Suppressor macrophage treated with lipopolysaccharide for 1 hour (primary cell): ENCODE measurements at regions not wholly inside any gene's neighbourhood (a gene's known extent, or its start where the extent isn't known, plus 50 kb on each side); places are given as distances from the start of the nearest gene placed in this dataset.

ENCODE experiments used
- DNase-seq, 3 donors: peaks; one replicate each; pipeline ENCODE4 v3.0.0-alpha.2; 2020 to 2022

DNA sequence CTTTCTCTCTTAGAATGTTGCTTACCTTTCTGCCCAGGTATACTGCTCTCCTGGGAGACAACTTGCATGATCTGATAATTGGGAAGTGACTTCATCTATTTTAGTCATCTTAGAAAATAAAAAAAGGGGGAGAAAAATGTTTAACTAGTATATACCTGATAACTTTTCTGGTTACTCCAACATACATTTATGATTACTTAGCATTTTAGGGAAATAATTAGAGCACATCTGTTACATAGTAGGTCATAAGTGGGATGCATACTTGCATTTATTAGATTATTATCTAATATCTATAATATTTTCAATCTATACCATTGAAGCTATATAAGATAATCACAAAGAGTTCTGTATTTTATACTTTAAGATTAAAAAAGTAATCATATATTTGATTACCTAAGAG lies 193.9 kb upstream of the EYS start:
- no peak for DNase-seq

DNA sequence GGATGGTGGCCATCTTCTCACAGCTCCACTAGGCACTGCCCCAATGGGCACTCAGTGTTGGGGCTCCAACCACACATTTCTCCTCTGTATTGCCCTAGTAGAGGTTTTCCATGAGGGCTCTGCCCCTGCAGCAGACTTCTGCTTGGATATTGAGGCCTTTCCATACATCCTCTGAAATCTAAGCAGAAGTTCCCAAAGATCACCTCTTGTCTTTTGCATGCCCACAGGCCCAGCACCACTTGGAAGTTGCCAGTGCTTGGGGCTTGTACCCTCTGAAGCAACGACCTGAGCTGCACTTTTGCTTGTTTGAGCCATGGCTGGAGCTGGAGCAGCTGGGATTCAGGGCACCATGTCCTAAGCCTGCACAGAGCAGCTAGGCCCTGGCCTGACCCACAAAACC lies 189.1 kb upstream of the EYS start:
- no peak for DNase-seq

DNA sequence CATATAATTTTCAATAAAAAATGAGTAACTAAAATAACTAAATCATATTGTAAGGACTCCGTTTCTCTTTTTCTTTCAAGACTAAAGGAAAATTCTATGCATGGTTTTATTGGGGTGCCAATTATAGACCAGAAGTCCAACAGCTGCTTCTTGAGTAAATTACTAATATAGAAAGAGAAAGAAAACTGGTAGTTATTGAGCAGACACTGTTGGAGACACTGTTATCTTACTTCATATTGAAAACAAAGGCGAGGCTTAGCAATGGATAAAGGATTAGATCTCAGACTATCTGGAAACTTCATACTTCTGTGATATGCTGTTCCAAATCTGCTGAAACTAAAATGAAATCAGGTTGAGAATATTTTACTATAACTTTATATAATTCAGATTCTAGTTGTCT lies 169.6 kb upstream of the EYS start:
- no peak for DNase-seq

DNA sequence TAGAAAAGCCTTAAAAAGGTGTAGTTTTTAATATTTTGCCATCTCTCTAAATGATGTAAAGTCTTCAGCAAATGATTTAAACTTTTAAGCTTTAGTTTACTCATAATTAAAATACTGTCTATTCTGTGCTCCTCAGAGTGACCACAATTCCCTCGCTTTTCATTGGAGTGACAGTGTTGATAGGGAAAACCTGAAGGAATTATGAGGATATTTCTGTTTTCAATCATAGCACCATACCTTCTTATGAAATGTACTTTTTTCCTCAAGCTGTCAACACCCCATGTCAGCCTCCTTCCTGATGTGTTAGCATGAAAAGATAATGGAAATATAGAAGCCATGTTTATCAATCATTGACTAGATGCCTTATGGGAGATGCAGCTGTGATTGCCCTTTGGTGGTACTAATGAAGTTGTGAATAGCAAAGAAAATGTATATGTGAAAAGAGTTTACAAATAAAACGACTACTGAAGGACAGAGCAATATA lies 145.4 kb upstream of the EYS start:
- DNase-seq = no peak

DNA sequence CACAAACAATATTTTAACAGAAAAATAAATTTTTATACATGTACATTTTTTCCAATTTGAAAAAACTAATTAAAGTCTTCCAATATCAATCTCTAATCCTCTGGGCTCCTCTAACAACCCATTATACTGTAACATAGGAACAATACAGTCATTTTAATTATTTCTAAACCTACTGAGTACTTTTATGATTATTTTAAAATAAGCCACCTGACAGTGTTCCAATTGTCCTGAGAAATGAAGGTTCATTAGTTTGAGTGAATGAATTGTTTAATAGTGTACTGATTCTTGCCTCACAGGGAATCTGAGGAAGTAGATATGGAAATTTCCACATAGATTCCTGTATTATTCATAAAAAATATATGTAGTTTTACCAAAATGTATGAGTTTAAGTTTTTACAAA lies 123.1 kb upstream of the EYS start:
- no peak for DNase-seq

DNA sequence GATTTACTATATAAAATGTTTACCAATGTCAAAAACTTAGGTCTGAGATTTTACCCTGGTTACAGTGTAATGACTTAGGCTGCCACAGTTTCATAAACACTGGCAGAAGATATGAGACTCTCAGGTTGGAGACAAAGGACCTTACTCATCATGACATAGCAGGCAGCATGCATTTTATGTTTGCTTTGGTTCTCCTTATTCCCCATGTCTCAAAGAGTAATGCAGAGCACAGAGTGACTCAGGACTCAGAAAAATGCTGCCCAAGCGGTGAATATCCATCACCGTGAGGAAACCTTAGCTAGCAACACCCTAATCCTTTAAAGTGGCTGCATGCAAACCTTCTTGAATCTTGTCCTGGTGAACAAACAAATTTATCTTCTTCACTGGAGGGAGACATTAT lies 112.1 kb upstream of the EYS start:
- no peak for DNase-seq

DNA sequence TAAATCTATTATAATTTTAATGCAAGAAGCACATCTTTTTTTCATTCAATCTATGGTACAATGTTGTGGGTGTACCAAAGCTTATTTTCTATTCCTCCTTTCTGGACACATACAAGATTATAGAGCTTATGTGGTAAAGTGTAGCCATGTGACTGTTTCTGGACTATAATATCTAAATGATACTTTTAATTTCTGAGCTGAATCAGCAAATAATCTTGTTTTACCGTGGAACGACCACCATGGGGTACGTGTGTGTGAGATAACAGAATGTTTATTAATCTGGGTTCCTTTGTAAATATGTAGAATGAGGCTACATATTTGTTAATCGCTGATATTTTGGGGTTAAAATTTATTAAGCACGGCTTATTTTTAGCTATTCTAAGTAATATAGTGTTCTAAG lies 111.5 kb upstream of the EYS start:
- no peak for DNase-seq

DNA sequence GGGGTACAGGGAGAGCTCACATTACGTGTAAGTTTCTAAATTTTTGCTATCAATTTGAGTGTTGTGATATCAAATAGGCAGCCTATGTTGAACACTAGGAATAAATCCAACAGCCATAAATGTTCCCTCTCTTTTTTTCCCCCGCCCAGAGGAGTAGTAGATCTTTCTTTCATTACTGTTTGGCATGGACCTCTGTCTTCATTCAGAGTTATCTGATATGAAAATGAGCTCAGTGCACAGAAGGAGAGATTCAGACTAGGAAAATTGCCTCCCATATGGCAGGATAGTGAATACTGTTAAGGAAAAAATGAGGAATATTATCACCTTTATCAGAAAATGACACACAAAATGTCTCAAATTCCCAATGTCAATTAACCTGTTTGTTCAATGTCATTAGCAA lies 110.0 kb upstream of the EYS start:
- DNase-seq = no peak

DNA sequence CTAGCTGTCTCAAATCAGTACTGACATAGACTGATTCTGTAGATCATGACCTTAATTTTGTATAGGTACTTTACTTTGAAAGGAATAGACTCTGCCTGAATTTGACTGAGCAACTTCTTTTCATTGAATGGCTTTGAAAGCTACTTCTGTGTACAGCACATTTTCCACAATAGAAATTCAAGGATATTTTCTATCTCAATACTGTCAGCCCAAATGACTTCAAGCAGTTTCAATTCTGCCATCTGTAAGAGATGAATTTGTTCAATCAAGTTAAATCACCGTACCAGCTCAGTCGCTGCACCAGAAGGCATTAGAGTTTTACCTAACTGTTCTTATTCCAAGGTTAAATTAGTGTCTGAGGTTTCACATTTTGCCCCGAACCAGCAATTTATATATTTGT lies 107.0 kb upstream of the EYS start:
- no peak for DNase-seq

DNA sequence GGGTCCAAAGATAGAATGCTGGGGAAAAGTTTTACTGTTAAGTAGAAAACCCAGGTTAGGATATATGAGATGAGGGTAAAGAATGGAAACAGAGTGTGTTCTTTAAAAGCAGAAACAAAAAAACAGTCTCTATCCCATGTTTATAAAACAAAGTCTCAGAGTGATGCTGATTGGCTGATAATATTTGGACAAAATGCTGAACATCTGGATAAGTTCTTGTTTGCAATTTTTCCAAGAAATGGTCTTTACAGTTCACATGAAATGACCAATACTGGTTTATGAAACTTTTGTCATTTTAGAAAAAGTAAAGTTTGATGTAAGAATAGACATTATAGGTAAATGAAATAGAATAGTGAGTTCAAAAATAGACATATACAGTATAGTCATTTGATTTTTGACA lies 96.2 kb upstream of the EYS start:
- no peak for DNase-seq

DNA sequence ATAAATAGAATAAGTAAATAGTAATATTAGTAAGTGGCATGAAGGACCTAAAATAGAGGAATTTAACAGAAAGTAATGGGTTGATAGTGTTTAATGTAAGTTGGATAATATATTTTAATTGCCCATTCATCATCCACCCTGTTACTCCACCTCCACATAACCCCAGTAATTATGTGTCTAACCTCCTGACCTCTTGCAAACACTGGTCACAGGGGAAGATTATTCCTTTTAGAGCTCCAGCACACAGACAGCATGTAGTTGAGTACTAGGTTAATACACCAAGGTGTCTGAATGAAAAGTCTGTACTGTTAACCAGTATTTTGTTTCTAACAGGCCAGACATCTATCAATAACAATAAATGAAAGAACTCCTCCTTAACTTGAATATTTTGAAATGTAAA lies 92.4 kb upstream of the EYS start:
- no peak for DNase-seq

DNA sequence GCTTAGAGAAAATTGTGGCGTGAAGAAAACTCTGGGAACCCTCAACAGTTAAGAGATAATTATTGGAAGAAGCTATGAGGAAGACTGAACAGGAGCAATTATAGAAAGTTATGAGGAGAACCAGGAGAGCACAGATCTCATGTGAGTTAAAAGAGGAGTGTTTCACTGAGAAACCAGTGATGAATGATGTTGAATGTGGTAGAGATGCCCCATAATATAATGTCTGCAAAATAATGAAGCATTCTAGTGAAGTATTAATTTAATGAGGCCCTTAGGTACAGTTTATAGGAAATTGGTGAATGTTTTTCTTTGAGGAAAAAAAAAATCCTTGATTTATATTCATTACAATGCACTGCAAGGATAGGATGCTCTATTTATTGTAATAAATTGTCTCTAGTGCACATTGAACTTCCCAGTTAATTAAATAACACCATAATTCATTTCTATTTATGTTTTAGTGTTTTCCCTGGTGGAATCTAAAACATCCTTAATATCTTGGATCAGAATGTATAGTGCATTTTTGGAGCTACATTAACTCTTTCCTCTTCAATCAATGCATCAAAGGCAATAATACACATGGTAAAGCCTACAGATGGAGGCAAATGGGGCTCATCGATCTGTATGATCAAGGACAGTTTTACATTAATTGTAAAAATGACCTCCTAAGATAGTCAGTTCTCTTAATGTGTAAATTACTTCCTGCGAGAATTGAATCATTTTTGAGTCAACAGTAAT lies 91.4 kb upstream of the EYS start:
- DNase-seq = no peak

DNA sequence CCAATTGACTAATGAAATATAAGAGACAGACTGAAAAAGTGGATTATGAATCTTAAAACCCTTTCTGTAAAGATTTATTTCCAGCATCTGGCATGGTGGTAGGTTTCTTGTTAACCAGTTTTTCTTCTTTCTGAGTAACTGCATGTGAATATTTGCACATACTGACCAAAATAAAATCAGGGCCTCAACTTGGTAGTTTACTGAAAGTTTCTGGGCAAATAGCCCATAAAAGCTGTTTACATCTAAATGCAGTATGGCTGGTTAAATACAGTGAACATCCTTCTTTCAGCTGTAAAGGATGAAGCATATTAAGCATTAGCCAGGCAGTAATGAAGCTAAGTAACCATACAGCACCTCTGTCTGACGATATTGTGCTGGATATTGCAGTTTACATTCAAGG lies 83.6 kb upstream of the EYS start:
- no peak for DNase-seq

DNA sequence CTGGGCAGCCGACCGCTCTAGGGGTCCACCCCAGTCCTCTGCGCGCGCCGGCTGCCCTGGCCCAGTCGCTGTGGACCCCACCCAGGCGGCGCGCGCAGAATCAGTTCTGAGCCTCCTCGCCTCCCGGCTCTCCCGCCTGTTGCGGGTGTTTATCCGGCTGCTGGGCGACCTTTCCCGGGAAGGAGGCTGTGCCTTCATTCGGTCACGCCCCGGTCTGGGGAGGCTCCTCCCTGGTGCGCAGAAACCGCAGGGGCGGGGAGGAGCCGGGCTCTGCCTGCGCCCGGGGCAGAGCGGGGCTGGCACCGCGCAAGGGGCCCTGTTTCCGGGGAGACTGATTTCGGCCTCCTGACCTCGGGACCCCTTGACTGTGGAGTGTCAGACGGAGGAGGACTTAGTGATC lies 80.8 kb upstream of the EYS start:
- DNase-seq = no peak

DNA sequence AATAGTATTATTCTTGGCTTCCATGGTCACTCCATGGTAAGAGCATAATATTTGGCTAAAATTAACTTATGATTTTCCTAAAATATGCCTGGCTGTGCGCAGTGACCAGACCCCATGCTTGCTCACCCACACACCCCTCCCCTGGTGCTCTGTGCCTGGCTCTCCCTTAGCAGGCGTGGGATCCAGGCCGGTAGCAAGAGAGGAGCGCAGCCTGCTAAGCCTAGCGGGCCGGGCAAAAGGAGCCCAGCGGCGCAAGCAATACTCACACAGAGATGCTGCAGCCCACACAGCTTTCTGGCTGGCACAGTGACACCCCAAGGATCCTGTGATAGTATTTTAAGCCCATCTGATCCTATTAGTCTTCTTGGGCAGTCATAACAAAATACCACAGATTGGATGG lies 79.8 kb upstream of the EYS start:
- DNase-seq = no peak

DNA sequence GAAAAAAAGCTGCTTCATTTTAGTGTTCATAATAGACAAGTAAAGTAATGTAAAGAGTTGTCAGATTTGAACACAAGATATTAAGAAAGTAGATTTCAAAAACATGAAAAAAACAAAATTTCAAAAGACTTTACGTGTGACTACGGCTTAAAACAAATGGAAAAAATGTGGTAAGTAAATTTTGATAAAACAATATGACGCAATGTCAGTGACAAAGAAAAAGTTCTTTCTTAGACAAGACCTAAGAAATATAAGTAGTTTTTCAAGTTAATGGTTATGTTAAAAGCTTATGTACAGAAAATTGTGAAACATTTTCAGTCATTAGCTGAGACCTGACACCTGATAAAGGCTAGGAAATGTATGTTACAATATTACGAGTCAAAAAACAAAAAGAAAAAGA lies 73.7 kb upstream of the EYS start:
- no peak for DNase-seq

DNA sequence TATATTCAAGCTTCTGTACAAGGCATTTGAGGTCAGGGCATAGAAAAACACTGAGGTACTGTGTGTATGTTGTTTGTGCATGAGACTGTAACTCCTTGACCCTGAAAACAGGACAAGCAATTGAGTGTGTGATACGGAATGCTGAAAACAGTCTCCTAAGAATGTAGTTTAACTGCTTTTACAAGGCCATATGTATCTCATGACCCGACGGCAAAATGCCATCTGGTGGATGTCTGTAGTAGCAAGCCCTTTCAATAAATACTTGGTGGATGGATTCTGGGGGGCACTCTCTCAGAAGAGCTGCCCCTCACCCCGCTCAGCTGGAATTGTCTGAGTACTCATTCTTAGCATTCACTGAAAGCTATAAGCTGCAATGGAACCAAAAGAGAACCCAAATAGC lies 69.3 kb upstream of the EYS start:
- DNase-seq = no peak

DNA sequence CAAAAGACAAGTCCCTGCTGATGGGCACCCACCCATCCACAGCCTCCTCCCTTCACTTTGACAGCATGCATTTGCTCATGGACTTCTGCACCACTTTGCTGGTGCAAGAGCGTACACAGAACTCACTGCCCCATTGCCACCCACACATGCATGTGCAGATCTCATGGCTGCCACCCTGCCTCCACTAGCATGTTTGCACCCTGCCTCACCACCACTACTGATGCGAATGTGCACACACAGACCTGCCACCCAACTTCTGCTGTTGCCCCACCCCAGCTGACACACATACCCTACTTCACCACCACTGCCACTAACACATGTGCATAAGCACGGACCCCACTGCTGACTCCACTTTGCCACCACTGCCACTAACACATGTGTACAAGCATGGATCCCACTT lies 64.9 kb upstream of the EYS start:
- no peak for DNase-seq

DNA sequence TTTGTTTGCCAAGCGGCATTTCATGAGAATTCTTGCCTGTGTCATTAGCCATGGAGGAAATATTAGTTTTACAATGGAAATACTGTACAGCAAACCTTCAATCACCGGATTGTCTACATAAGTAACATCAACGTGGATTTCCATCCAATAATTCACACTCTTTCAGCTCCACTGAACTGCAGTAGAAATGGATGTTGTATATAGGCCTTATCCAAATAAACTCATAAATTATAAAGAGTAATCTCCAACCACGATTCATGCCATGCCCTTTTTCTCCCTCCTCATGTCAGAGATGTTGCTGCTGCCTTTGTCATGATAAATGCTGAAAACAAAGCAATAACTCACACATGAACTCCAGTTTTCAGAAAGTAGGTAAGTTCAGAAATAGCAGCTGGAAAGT lies 54.9 kb upstream of the EYS start:
- no peak for DNase-seq

DNA sequence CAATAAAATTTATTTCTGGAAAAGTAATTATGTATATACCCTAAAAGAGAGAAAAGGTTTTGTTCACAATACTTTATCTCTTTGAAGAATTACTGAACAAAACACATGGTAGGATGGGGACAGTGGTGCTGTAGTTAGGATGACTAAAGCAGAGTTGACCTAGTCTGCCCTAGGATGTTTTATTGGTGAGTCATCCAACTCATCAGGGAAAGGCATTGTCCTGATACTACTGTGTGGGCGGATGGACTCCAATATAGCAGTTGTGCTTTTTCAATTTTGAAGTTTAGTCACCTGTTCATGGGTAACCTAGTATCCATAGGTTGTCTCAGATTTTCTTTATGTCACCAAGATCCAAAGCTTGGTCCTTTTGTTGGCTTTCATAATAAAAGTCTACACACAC lies 53.3 kb upstream of the EYS start:
- no peak for DNase-seq
